GM19372 (cell line): ENCODE measurements at regions not wholly inside any gene's neighbourhood (a gene's known extent, or its start where the extent isn't known, plus 50 kb on each side); places are given as distances from the start of the nearest gene placed in this dataset.

ENCODE experiments used
- ATAC-seq: cut with Tn5 transposase; IDR thresholded peaks from one replicate; pipeline ENCODE4 v1.9.1; 2021; ENCODE audit warnings: mild to moderate bottlenecking, low read depth, moderate library complexity; ENCODE audit not compliant: unreplicated experiment

- ATAC-seq, result no peak
These were observed 576.1 kb downstream of the CDH11 start for GRCh38 chr16:64545768-64546167.

DNA sequence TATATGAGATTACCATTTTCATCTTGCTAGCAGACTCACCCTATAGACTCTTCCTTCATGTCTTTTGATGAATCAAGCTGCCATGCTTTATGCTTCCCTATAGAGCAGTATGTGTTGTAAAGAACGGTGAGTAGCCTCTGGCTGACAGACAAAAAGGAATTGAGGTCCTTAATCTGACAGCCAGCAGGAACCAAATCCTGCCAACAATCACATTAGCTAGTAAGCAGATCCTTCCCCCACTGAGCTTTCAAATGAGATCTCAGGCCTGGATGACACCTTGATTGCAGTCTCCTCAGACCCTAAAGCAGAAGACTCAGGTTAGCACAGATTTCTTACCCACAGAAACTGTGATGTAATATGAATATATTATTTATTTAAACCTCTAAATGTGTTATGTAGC, 577.0 kb downstream of the CDH11 start:
- ATAC-seq, result no peak

DNA sequence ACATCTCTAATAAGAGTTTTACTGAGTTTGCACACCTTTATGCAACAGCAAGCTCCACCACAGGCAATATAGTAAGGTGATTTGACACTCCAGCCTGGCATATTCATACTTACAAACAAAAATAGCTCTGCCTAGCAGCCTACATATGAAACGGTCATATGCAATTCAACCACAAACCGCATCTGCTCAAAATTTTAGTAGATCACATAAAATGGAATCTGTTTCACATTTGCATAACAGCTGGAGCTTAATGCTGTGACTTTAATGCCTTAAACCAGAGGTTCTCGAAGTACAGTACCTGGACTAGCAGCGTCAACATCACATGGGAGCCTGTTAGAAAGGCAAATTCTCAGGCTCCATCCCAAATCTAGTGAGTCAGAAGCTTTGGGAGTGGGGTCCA, 578.4 kb downstream of the CDH11 start:
- ATAC-seq, result no peak

GRCh38 chr16:64543031-64543430, 578.8 kb downstream of the CDH11 start:
- no peak for ATAC-seq

- ATAC-seq, result no peak
These were observed 579.7 kb downstream of the CDH11 start for GRCh38 chr16:64542152-64542551.

- ATAC-seq, result no peak
These were observed 580.2 kb downstream of the CDH11 start for GRCh38 chr16:64541621-64542020.

- ATAC-seq, result no peak
These were observed 581.4 kb downstream of the CDH11 start for GRCh38 chr16:64540434-64540833.

- no peak for ATAC-seq
These were observed 582.0 kb downstream of the CDH11 start for GRCh38 chr16:64539811-64540371.

DNA sequence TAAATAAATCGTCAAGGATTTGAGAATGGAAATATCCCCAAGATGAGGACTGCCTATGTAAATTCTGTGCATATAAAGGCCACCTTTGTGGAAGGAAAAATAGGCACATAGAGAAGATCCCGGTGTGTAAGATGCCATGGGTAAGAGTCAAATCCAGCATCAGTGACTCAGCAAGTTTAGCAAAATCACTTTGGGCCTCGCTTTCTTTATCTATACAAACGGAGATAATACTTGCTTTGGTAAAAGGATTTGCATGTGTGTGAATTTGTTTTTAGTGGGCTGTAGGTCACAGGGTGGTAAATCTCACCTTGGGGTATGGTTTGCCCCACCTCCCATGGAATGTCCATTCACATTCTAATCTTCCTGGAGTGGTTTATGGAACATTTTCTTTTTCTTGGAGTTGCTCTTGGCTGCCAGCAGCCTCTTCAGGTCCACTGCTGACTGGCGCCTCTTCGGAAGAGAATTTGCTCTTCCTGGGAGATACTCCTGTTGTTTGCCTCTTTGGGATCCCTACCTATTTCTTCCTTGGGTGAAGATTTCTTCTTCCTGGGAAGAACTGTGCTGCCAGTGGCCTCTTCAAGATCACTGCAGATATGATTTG, 587.6 kb downstream of the CDH11 start:
- no peak for ATAC-seq

DNA sequence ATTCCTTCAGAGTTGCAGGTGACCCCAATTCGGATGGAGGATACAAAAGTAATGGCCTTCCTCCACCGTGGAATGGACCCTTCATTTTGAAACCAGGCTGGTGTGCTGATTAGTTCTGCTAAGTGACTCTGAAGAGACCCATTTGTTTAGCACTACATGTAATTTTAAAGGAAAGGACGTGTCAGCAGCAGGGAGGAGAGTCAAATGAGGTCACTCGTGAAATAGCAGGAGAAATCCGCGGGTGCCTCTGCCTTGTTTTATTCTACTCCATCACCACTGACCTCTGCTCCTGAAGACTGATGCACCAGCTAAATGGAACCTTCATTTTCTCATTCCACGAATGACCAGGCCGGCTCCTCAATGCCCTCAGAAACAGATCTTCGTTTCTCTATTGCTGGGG, 589.2 kb downstream of the CDH11 start:
- ATAC-seq, result no peak

GRCh38 chr16:64532117-64532516, 589.7 kb downstream of the CDH11 start:
- no peak for ATAC-seq

DNA sequence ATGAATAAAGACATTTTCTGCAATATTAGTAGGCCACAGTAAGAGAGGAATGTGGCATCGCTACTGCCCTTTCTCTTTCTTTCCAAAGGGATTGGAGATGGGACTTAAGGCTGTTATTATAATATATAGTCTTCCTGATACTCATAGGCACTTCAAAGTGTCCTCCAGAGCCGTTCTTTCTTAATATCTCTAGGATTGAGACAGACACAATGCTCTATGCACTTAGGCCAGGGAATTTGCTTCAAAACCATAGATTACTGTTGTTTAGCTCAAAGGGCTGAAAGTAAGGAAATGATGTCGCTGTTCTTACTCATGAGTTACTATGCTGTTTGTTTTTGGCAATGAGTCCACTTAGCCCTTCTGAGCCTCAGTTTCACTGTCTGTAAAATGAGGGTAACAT, 590.5 kb downstream of the CDH11 start:
- no peak for ATAC-seq

GRCh38 chr16:64522548-64522947, 599.3 kb downstream of the CDH11 start:
- ATAC-seq, result no peak

GRCh38 chr16:64513871-64514270, 608.0 kb downstream of the CDH11 start:
- no peak for ATAC-seq

GRCh38 chr16:64507240-64508024, 614.4 kb downstream of the CDH11 start:
- ATAC-seq, result no peak

DNA sequence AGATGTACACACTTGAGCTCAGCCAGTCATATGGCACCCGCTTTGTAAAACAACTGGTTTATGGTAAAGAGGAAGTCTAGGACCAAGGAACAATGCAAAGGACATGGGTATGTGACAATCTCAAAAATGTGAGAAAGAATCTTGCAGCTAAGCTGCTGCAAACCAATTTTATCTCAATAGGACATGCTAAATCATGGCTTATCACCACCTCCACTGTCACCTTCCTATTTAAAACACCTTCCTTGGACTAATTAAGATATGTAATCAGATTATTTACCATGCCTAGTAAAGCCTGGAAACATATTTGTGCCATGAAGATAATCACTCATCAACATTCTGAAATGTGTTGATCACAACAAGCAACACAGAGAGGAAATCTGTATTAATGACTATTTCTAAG, 622.7 kb downstream of the CDH11 start:
- no peak for ATAC-seq

DNA sequence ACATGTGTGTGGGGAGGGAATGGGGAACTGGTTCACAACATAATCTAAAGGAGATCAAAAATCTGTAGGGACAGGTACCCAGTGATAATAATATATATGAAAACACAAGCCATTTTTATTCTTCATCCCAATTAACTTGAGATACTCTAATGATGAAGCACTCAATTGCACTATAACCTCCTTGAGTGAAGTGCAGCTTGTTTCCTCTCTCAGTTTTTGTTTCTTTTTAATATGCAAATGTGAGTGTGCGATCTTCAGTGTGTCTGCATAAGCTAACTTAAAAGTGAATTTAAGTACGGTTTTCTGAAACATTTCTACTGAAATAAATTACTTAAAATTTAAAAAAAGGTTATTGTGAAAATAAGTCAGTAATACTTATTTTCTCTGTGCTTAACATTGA, 623.5 kb downstream of the CDH11 start:
- ATAC-seq, result no peak

GRCh38 chr16:64493709-64494108, 628.2 kb downstream of the CDH11 start:
- ATAC-seq, result no peak

GRCh38 chr16:64489449-64489848, 632.4 kb downstream of the CDH11 start:
- ATAC-seq, result no peak

GRCh38 chr16:64486561-64486960, 635.3 kb downstream of the CDH11 start:
- no peak for ATAC-seq

DNA sequence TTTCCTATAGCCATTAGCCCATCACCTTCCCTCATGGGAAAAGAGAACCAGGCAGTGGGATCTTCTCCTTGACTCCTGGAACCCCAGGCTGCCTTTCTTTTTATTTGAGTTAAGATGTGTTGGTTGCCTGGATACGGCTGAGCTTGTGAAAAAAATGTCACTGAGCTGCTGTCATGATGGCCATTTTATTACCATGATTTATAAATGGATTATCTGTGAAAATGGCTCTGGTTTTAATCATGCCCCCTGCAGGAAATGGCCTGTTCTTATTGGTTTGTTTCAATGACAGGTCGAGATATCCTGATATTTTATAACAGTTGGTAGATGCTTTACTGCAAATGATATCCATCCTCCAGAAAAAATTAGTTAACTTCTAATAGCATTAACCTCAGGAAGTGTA, 640.4 kb downstream of the CDH11 start:
- no peak for ATAC-seq
